ENCODE measurements at regions not wholly inside any gene's neighbourhood (a gene's known extent, or its start where the extent isn't known, plus 50 kb on each side); places are given as distances from the start of the nearest gene placed in this dataset.

DNA sequence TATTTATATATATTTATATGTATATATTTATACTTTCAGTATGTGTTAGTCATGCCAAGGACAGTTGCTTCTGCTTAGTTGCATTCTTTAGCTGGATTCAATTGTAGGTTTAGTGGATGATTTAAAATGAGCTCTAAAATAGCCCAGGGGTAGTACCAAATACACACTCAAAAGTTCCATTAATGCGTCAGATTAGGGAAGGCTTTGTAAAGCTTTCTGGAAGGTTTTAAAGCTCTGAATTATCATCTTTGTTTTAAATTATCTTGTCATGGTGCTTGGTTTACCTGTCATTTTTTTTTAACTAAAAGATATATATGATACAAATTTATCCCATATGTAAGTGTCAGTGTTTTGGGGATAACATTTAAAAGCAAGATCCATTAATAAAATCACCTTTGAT, 242.7 kb upstream of the ADAMTS5 start:
- no peak for TF ChIP-seq EZH2 (IDR thresholded peaks at IDR 0.05; ENCODE audit: borderline replicate concordance, insufficient read depth, low read depth, low read length, poor library complexity, severe bottlenecking)
- TF ChIP-seq, protein P1, sequence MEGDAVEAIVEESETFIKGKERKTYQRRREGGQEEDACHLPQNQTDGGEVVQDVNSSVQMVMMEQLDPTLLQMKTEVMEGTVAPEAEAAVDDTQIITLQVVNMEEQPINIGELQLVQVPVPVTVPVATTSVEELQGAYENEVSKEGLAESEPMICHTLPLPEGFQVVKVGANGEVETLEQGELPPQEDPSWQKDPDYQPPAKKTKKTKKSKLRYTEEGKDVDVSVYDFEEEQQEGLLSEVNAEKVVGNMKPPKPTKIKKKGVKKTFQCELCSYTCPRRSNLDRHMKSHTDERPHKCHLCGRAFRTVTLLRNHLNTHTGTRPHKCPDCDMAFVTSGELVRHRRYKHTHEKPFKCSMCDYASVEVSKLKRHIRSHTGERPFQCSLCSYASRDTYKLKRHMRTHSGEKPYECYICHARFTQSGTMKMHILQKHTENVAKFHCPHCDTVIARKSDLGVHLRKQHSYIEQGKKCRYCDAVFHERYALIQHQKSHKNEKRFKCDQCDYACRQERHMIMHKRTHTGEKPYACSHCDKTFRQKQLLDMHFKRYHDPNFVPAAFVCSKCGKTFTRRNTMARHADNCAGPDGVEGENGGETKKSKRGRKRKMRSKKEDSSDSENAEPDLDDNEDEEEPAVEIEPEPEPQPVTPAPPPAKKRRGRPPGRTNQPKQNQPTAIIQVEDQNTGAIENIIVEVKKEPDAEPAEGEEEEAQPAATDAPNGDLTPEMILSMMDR (IDR thresholded peaks at IDR 0.05), result no peak
- Histone ChIP-seq H3K4me2 (replicated peaks; ENCODE audit: low read depth, low read length, poor library complexity, severe bottlenecking) (no peak overlapping the region), H3K27ac (ENCODE audit: low read length in 2 of 2) (no peak overlapping the region), H4K20me1 (ENCODE audit: control insufficient read depth, insufficient read depth, low read length, poor library complexity, severe bottlenecking) (no peaks in the 10 kb centered on the region), H3K4me1 (ENCODE audit: control insufficient read depth in 2 of 2, insufficient read depth in 2 of 2, low read length in 2 of 2) (no peaks in the 10 kb centered on the region), H3K9me3 (ENCODE audit: control extremely low read depth in 1 of 3, control insufficient read depth in 2 of 3, insufficient read depth in 1 of 3, low read length in 2 of 3) (peaks cover 0 to 6% (median 0%) of the 10 kb centered on the region in 3 donors), H3K79me2 (ENCODE audit: control insufficient read depth, insufficient read depth, low read length) (no peaks in the 10 kb centered on the region), H2AFZ (ENCODE audit: insufficient read depth, low read depth, low read length, poor library complexity, severe bottlenecking) (no peak overlapping the region), H3K27me3 (replicated peaks in 1 of 4; ENCODE audit: control extremely low read depth in 1 of 4, control insufficient read depth in 3 of 4, insufficient read depth in 4 of 4, low read length in 3 of 4) (no peaks in the 10 kb centered on the region), H3K4me3 (ENCODE audit: control extremely low read depth in 1 of 5, extremely low read depth in 1 of 5, insufficient read depth in 1 of 5, low read depth in 2 of 5, low read length in 4 of 5) (no peak overlapping the region), H3K36me3 (replicated peaks in 1 of 2; ENCODE audit: control extremely low read depth in 1 of 2, control insufficient read depth in 1 of 2, extremely low read depth in 1 of 2, insufficient read depth in 2 of 2, low read length in 1 of 2) (no peaks in the 10 kb centered on the region), H3K9ac (ENCODE audit: low read length) (no peak overlapping the region)
- ChIA-PET CTCF (no interaction called here), POLR2A (no interaction called here)
- no peak for DNase-seq
- H3K9me3 Mint-ChIP-seq (ENCODE audit: insufficient read depth), result peaks cover 5% of the 10 kb centered on the region
- WGBS (ENCODE audit: insufficient coverage), result no CpG with 5 or more reads among the region's 1 CpG
- no peak for ATAC-seq (ENCODE audit: low read depth)
- no peak overlapping the region for H3K4me3 Mint-ChIP-seq
- H3K27ac Mint-ChIP-seq, result no peak overlapping the region
- no peaks in the 10 kb centered on the region for H3K4me1 Mint-ChIP-seq
- no peaks in the 10 kb centered on the region for H3K27me3 Mint-ChIP-seq
- intact Hi-C loops (cut with micrococcal nuclease), result no loop called here

DNA sequence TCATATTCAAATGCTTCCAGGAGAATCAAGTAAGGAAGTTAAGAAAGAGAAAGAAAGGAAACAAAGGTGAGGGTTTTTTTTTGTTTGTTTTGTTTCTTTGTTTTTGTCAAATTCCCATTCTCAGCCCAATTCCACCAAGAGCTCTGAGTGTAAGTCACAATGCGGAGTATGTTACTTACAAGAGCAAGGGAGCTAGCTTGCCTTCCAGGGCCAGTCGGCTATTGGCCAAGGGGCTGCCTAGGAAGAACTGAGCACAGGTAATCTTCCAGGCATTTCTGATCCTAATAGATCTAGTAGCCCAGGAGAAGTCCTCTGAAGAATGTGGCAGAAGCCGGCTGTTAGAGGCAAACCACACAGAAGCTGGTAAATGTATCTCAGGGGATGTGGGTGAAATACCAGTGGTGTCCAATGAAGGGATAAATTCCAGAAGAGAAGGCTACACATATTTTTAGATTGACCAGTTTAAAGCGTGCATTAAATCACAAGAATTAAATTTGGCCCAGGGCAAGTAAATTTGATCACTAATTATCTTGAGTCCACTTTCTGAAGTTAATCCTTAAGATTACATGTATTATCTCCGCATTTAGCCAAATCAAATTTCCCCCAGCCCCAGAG, 239.6 kb upstream of the ADAMTS5 start:
- Histone ChIP-seq H3K27ac (ENCODE audit: low read length in 2 of 2) (no peak overlapping the region), H2AFZ (ENCODE audit: insufficient read depth, low read depth, low read length, poor library complexity, severe bottlenecking) (no peak overlapping the region), H3K9ac (ENCODE audit: low read length) (no peak overlapping the region), H3K36me3 (replicated peaks in 1 of 2; ENCODE audit: control extremely low read depth in 1 of 2, control insufficient read depth in 1 of 2, extremely low read depth in 1 of 2, insufficient read depth in 2 of 2, low read length in 1 of 2) (no peaks in the 10 kb centered on the region), H3K79me2 (ENCODE audit: control insufficient read depth, insufficient read depth, low read length) (no peaks in the 10 kb centered on the region), H4K20me1 (ENCODE audit: control insufficient read depth, insufficient read depth, low read length, poor library complexity, severe bottlenecking) (no peaks in the 10 kb centered on the region), H3K4me2 (replicated peaks; ENCODE audit: low read depth, low read length, poor library complexity, severe bottlenecking) (no peak overlapping the region), H3K27me3 (replicated peaks in 1 of 4; ENCODE audit: control extremely low read depth in 1 of 4, control insufficient read depth in 3 of 4, insufficient read depth in 4 of 4, low read length in 3 of 4) (no peaks in the 10 kb centered on the region), H3K4me3 (ENCODE audit: control extremely low read depth in 1 of 5, extremely low read depth in 1 of 5, insufficient read depth in 1 of 5, low read depth in 2 of 5, low read length in 4 of 5) (no peak overlapping the region), H3K9me3 (ENCODE audit: control extremely low read depth in 1 of 3, control insufficient read depth in 2 of 3, insufficient read depth in 1 of 3, low read length in 2 of 3) (peaks cover 0 to 6% (median 0%) of the 10 kb centered on the region in 3 donors), H3K4me1 (ENCODE audit: control insufficient read depth in 2 of 2, insufficient read depth in 2 of 2, low read length in 2 of 2) (no peaks in the 10 kb centered on the region)
- Mint-ChIP-seq H3K4me1 (no peaks in the 10 kb centered on the region), H3K27me3 (no peaks in the 10 kb centered on the region), H3K9me3 (ENCODE audit: insufficient read depth) (peaks cover 5% of the 10 kb centered on the region), H3K27ac (no peak overlapping the region), H3K4me3 (no peak overlapping the region)
- ChIA-PET CTCF (no interaction called here), POLR2A (no interaction called here)
- DNase-seq, result no peak
- no peak for ATAC-seq (ENCODE audit: low read depth)
- intact Hi-C loops (cut with micrococcal nuclease), result no loop called here
- TF ChIP-seq, protein P1 (IDR thresholded peaks at IDR 0.05), result no peak
- TF ChIP-seq EZH2 (IDR thresholded peaks at IDR 0.05; ENCODE audit: borderline replicate concordance, insufficient read depth, low read depth, low read length, poor library complexity, severe bottlenecking), result no peak
- WGBS (ENCODE audit: insufficient coverage), result 100% methylated on average over 2 of the region's 5 CpGs
